Lower lobe of right lung (tissue), 2 donors: ENCODE measurements at regions not wholly inside any gene's neighbourhood (a gene's known extent, or its start where the extent isn't known, plus 50 kb on each side); places are given as distances from the start of the nearest gene placed in this dataset.

Source experiments
- ATAC-seq, 2 donors: fragments of 200-7000 bp; cut with Tn5 transposase; one replicate each; pipeline ENCODE4 v1.9.1; 2020 to 2022; ENCODE audit warnings: mild to moderate bottlenecking in 2 of 2, moderate library complexity in 2 of 2
- DNase-seq: peaks from one replicate; pipeline ENCODE4 v3.0.0-alpha.2; 2020
- H3K27ac ChIP-seq: fragments of 200-600 bp; one replicate; pipeline ENCODE4 v1.8.0; 2022
- H3K27me3 ChIP-seq: fragments of 200-600 bp; one replicate; pipeline ENCODE4 v1.8.0; 2022; ENCODE audit warnings: low read depth
- H3K36me3 ChIP-seq: fragments of 200-600 bp; one replicate; pipeline ENCODE4 v1.8.0; 2022; ENCODE audit warnings: mild to moderate bottlenecking
- H3K4me1 ChIP-seq: fragments of 200-600 bp; one replicate; pipeline ENCODE4 v1.8.0; 2022
- H3K4me3 ChIP-seq: fragments of 200-600 bp; one replicate; pipeline ENCODE4 v1.8.0; 2022; ENCODE audit warnings: mild to moderate bottlenecking
- H3K9me3 ChIP-seq: fragments of 200-600 bp; one replicate; pipeline ENCODE4 v1.8.0; 2022
- CTCF ChIP-seq: fragments of 200-600 bp; IDR thresholded peaks from one replicate; pipeline ENCODE4 v1.8.0; 2022; ENCODE audit warnings: antibody characterized with exemption, mild to moderate bottlenecking
- intact Hi-C: fragments of 100-400 bp; cut with DNase I; formaldehyde crosslinking; loops from one replicate; pipeline ENCODE4 v1.11.0; 2022
- donor health status: DM: no; HTN: yes; CAD: no; lungs with severe emphysema.

GRCh38 chr1:187143783-187144182 is 315.0 kb downstream of the PLA2G4A start:
- Histone ChIP-seq H3K27me3 (no peaks in the 10 kb centered on the region), H3K36me3 (no peaks in the 10 kb centered on the region), H3K4me1 (no peaks in the 10 kb centered on the region), H3K4me3 (no peak overlapping the region), H3K9me3 (no peaks in the 10 kb centered on the region), H3K27ac (no peak overlapping the region)
- ATAC-seq (no peak), DNase-seq (no peak)
- intact Hi-C loops = no loop called here
- TF ChIP-seq CTCF = no peak

DNA sequence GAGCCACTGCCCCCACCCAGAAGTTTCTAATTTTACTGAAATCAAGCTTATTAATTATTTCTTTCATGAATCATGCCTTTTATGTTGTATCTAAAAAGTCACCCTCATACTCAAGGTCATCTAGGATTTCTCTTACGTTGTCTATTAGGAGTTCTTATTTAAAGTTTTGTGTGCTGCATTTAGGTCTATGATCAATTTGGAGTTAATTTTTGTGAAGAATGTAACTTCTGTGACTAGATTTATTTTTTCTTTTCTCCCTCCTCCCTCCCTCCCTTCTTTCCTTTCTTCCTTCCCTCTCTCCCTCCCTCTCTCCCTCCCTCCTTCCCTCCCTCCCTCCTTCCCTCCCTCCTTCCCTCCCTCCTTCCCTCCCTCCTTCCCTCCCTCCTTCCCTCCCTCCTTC is 317.6 kb downstream of the PLA2G4A start:
- H3K27ac ChIP-seq = no peak overlapping the region
- H3K27me3 ChIP-seq = no peaks in the 10 kb centered on the region
- H3K4me1 ChIP-seq = no peaks in the 10 kb centered on the region
- DNase-seq (no peak), ATAC-seq (no peak)
- intact Hi-C loops = no loop called here
- no peak for TF ChIP-seq CTCF
- peaks cover 1% of the 10 kb centered on the region for H3K9me3 ChIP-seq
- H3K4me3 ChIP-seq = no peak overlapping the region
- no peaks in the 10 kb centered on the region for H3K36me3 ChIP-seq

- no peaks in the 10 kb centered on the region for H3K4me1 ChIP-seq
- TF ChIP-seq CTCF = no peak
- H3K9me3 ChIP-seq = peaks cover 22% of the 10 kb centered on the region
- no peaks in the 10 kb centered on the region for H3K27me3 ChIP-seq
- no peaks in the 10 kb centered on the region for H3K36me3 ChIP-seq
- DNase-seq (no peak), ATAC-seq (no peak)
- intact Hi-C loops = no loop called here
- H3K4me3 ChIP-seq = no peak overlapping the region
- no peak overlapping the region for H3K27ac ChIP-seq
Observed at GRCh38 chr1:187151555-187151954, 322.8 kb downstream of the PLA2G4A start.

GRCh38 chr1:187153047-187153446 is 324.3 kb downstream of the PLA2G4A start:
- H3K27me3 ChIP-seq = no peaks in the 10 kb centered on the region
- no peaks in the 10 kb centered on the region for H3K4me1 ChIP-seq
- H3K27ac ChIP-seq = no peak overlapping the region
- TF ChIP-seq CTCF = no peak
- ATAC-seq (no peak), DNase-seq (no peak)
- intact Hi-C loops = no loop called here
- no peak overlapping the region for H3K4me3 ChIP-seq
- no peaks in the 10 kb centered on the region for H3K36me3 ChIP-seq
- H3K9me3 ChIP-seq = peaks cover 22% of the 10 kb centered on the region

DNA sequence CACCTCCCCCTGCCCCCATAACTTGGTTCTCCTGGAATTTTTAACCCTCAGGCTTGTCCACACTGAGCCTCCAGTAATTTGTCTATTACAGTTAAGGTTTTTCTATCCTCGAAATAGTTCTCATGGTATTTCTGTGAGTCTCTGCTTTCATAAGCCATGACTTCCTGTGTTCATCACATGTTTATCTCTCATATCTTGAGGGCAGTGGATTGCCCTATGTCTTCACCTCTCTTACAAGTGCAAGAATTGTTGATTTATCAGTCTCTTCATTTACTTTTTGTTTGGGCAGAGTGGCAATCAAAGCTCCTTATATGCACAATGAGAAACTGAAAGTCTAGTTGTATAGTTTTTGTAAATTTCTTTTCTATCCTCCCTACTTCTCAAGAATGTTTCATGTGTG is 328.4 kb downstream of the PLA2G4A start:
- no peak for ATAC-seq
- intact Hi-C loops = no loop called here
- DNase-seq = no peak
- Histone ChIP-seq H3K27me3 (no peaks in the 10 kb centered on the region), H3K4me1 (no peaks in the 10 kb centered on the region), H3K27ac (no peak overlapping the region), H3K4me3 (no peak overlapping the region), H3K9me3 (peaks cover 13% of the 10 kb centered on the region), H3K36me3 (no peaks in the 10 kb centered on the region)
- no peak for TF ChIP-seq CTCF

DNA sequence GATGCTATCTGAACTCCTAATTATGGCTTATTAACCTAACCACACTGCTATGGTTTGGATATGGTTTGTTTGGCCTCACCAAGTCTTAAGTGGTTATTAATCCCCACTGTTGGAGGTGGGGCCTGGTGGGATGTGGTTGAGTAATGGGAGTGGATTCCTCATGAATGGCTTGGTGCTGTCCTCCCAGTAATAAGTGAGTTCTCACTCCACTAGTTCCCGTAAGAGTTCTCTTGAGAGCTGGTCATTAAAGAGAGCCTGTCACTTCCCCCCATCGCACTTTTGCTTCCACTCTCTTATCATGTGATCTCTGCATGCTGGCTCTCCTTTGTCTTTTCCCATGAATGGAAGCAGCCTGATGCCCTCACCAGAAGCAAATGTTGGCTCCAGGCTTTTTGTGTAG is 328.8 kb downstream of the PLA2G4A start:
- ATAC-seq (no peak), DNase-seq (no peak)
- Histone ChIP-seq H3K9me3 (peaks cover 9% of the 10 kb centered on the region), H3K4me3 (no peak overlapping the region), H3K27me3 (no peaks in the 10 kb centered on the region), H3K4me1 (no peaks in the 10 kb centered on the region), H3K36me3 (no peaks in the 10 kb centered on the region), H3K27ac (no peak overlapping the region)
- intact Hi-C loops = no loop called here
- no peak for TF ChIP-seq CTCF
